IMR-90 (cell line): ENCODE measurements at regions not wholly inside any gene's neighbourhood (a gene's known extent, or its start where the extent isn't known, plus 50 kb on each side); places are given as distances from the start of the nearest gene placed in this dataset. TPM values are rescaled to one million over a fixed set of nuclear protein-coding genes. Genes with fewer than 3 reads are reported as not detected.

Experiments
- microRNA-seq, 2 experiments: library from miRNA; stranded (forward) in 1 of 2; unstranded in 1 of 2; fragments of 10-50 nt in 1 of 2; fragments of <30 nt in 1 of 2; gene quantifications in 1 of 2; microRNA quantifications in 1 of 2; one replicate each; pipeline versions ENCODE3 to v1.1.0; 2013 to 2020; ENCODE audit not compliant: insufficient read depth in 1 of 2, insufficient read length in 1 of 2, unreplicated experiment in 1 of 2
- small RNA-seq, 5 experiments: library from RNA; depleted of rRNA; stranded (forward); fragments of <200 nt; gene quantifications; one replicate each; pipeline ENCODE3, GENCODE V24; 2012

Small RNA genes in the stretch of these regions (microRNA-seq; reads per million reads assigned to microRNA genes)
- not detected for gene AL603865.2 (ENCODE audit: insufficient read depth, insufficient read length)
- not detected for gene RNU1-18P (ENCODE audit: insufficient read depth, insufficient read length)
- not detected for gene RNU2-8P (ENCODE audit: insufficient read depth, insufficient read length)
- not detected for gene RNU4-76P (ENCODE audit: insufficient read depth, insufficient read length)

Small RNA genes in the stretch of these regions (small RNA-seq; reads per million reads assigned to genes)
- gene AL603865.2 = 0 reads per million in 5 experiments
- gene RNU1-18P = 0 to 56.0 (median 0.61) reads per million in 5 experiments
- 0 to 1.2 (median 0.17) reads per million in 5 experiments for gene RNU2-8P
- 0 reads per million in 5 experiments for gene RNU4-76P
